HCT116 (cell line): ENCODE measurements at regions not wholly inside any gene's neighbourhood (a gene's known extent, or its start where the extent isn't known, plus 50 kb on each side); places are given as distances from the start of the nearest gene placed in this dataset.

Experiments used
- ATAC-seq: fragments of 200-7000 bp; cut with Tn5 transposase; 2 replicates; pipeline ENCODE4 v1.9.1; 2020; ENCODE audit warnings: mild to moderate bottlenecking, moderate library complexity
- BruUV-seq: library from RNA; stranded (reverse); fragments of 400-500 nt; replicated peaks from 2 replicates; lab custom pipeline; 2021; lab: Mats Ljungman, UMichigan
- CTCF ChIA-PET: fragments of 300-600 bp; sonication (Branson Sonifier 250); formaldehyde crosslinking; loops from one replicate; lab custom pipeline; 2021; ENCODE audit warnings: antibody characterized with exemption; lab: Charles Lee
- POLR2A ChIA-PET: fragments of 300-600, 350-600 bp; sonication (Branson Sonifier 250); formaldehyde crosslinking; loops from one replicate; lab custom pipeline; 2021; ENCODE audit warnings: antibody characterized with exemption; lab: Charles Lee
- RAD21 ChIA-PET, 2 experiments: fragments of 300-600 bp; sonication (Branson Sonifier 250); formaldehyde crosslinking; loops; one replicate each; lab custom pipeline; 2023; ENCODE audit warnings: low total read pairs in 2 of 2; ENCODE audit not compliant: uncharacterized antibody in 2 of 2, unreplicated experiment in 2 of 2, low non-redundant PET in 1 of 2; lab: Charles Lee
- DNase-seq: peaks from one replicate; pipeline ENCODE4 v3.0.0-alpha.2; 2010; ENCODE audit warnings: low read depth, low spot score
- H2AFZ ChIP-seq: fragments of 200-600 bp; shearing (Covaris generic), sonication (generic); 2 replicates; pipeline ENCODE4 v1.6.1; 2017; ENCODE audit warnings: low read depth, mixed run types, mixed read lengths, antibody characterized with exemption, low read length; ENCODE audit not compliant: poor library complexity, severe bottlenecking
- H3K27ac ChIP-seq: 2 replicates; pipeline ENCODE4 v1.5.1; 2012; ENCODE audit warnings: low read depth, low read length
- H3K27me3 ChIP-seq: fragments of 200-600 bp; sonication (generic); 2 replicates; pipeline ENCODE4 v1.6.1; 2016; ENCODE audit warnings: mixed run types, low read length, mixed read lengths; ENCODE audit not compliant: insufficient read depth
- H3K36me3 ChIP-seq, 2 experiments: fragments of 200-500 bp in 1 of 2; fragments of 200-600 bp in 1 of 2; sonication (Bioruptor generic) in 1 of 2; sonication (generic) in 1 of 2; 2 replicates each; pipeline versions ENCODE4 v1.5.1 to v1.6.1; 2014 to 2016; ENCODE audit warnings: low read length in 2 of 2, inconsistent platforms in 1 of 2, mixed read lengths in 1 of 2, mixed run types in 1 of 2; ENCODE audit not compliant: insufficient read depth in 2 of 2, control insufficient read depth in 1 of 2
- H3K4me1 ChIP-seq, 2 experiments: fragments of 200-600 bp in 1 of 2; sonication (generic) in 1 of 2; 2 replicates each; pipeline versions ENCODE4 v1.5.1 to v1.6.1; 2012 to 2017; ENCODE audit warnings: low read length in 2 of 2, inconsistent platforms in 1 of 2, mild to moderate bottlenecking in 1 of 2, mixed read lengths in 1 of 2, mixed run types in 1 of 2, moderate library complexity in 1 of 2; ENCODE audit not compliant: insufficient read depth in 2 of 2, control insufficient read depth in 1 of 2
- H3K4me2 ChIP-seq: fragments of 200-600 bp; sonication (generic); 2 replicates; pipeline ENCODE4 v1.6.1; 2017; ENCODE audit warnings: mixed run types, low read length, mixed read lengths
- H3K4me3 ChIP-seq, 2 experiments: fragments of 200-600 bp in 1 of 2; sonication (generic) in 1 of 2; replicated peaks in 1 of 2; 2 replicates each; pipeline ENCODE4 v1.5.1; 2011 to 2016; ENCODE audit warnings: low read length in 2 of 2, control low read depth in 1 of 2, low read depth in 1 of 2, mild to moderate bottlenecking in 1 of 2, mixed read lengths in 1 of 2, mixed run types in 1 of 2
- H3K79me2 ChIP-seq: fragments of 200-600 bp; sonication (generic); 2 replicates; pipeline ENCODE4 v1.6.1; 2017; ENCODE audit warnings: mild to moderate bottlenecking, mixed run types, low read length, moderate library complexity, mixed read lengths; ENCODE audit not compliant: insufficient read depth
- H3K9ac ChIP-seq: fragments of 200-600 bp; sonication (generic); 2 replicates; pipeline ENCODE4 v1.6.1; 2016; ENCODE audit warnings: low read length, mixed read lengths
- H3K9me2 ChIP-seq: fragments of 200-600 bp; sonication (generic), shearing (Covaris generic); 2 replicates; pipeline ENCODE4 v1.6.1; 2017; ENCODE audit warnings: mixed run types, mild to moderate bottlenecking, moderate library complexity; ENCODE audit not compliant: insufficient read depth
- H3K9me3 ChIP-seq, 2 experiments: fragments of 200-500 bp in 1 of 2; fragments of 200-600 bp in 1 of 2; sonication (Bioruptor generic) in 1 of 2; sonication (generic) in 1 of 2; 2 replicates each; pipeline ENCODE4 v1.6.1; 2014 to 2017; ENCODE audit warnings: low read length in 2 of 2, mixed read lengths in 2 of 2, inconsistent platforms in 1 of 2, low read depth in 1 of 2, mild to moderate bottlenecking in 1 of 2, mixed run types in 1 of 2, moderate library complexity in 1 of 2; ENCODE audit not compliant: control insufficient read depth in 1 of 2, insufficient read depth in 1 of 2
- H4K20me1 ChIP-seq: fragments of 200-600 bp; sonication (generic), shearing (Covaris generic); 2 replicates; pipeline ENCODE4 v1.6.1; 2017; ENCODE audit warnings: mixed run types, mild to moderate bottlenecking, moderate library complexity; ENCODE audit not compliant: insufficient read depth
- ATF3 ChIP-seq: IDR thresholded peaks from 2 replicates; pipeline ENCODE4 v1.6.1; 2012
- CTCF ChIP-seq, 3 experiments: fragments of 200-600 bp in 1 of 3; sonication (generic) in 1 of 3; IDR thresholded peaks in 2 of 3; conservative IDR thresholded peaks in 1 of 3; 2 replicates each; pipeline ENCODE4 v1.5.1; 2012 to 2017; ENCODE audit warnings: low read depth in 2 of 3, low read length in 2 of 3, antibody characterized with exemption in 1 of 3, borderline replicate concordance in 1 of 3, control low read depth in 1 of 3, mild to moderate bottlenecking in 1 of 3, mixed read lengths in 1 of 3, mixed run types in 1 of 3, moderate library complexity in 1 of 3; ENCODE audit not compliant: insufficient read depth in 1 of 3
- EGR1 ChIP-seq: IDR thresholded peaks from 2 replicates; pipeline ENCODE4 v1.6.1; 2012; ENCODE audit warnings: low read depth
- ELF1 ChIP-seq: IDR thresholded peaks from 2 replicates; pipeline ENCODE4 v1.6.1; 2012; ENCODE audit warnings: low read depth, borderline replicate concordance
- FOSL1 ChIP-seq: IDR thresholded peaks from 2 replicates; pipeline ENCODE4 v1.6.1; 2012; ENCODE audit warnings: low read depth
- JUND ChIP-seq: IDR thresholded peaks from 2 replicates; pipeline ENCODE4 v1.6.1; 2012
- POLR2AphosphoS5 ChIP-seq: IDR thresholded peaks from 2 replicates; pipeline ENCODE4 v1.6.1; 2011; ENCODE audit warnings: mild to moderate bottlenecking, low read depth, low read length, moderate library complexity
- RAD21 ChIP-seq: IDR thresholded peaks from 2 replicates; pipeline ENCODE4 v1.6.1; 2012; ENCODE audit warnings: low read depth, mild to moderate bottlenecking
- SRF ChIP-seq: IDR thresholded peaks from 2 replicates; pipeline ENCODE4 v1.6.1; 2012; ENCODE audit warnings: low read depth
- TCF7L2 ChIP-seq: IDR thresholded peaks from 2 replicates; pipeline ENCODE4 v1.7.0; 2011; ENCODE audit warnings: borderline replicate concordance, inconsistent platforms; ENCODE audit not compliant: insufficient read depth, insufficient read length; ENCODE audit errors: extremely low read depth
- YY1 ChIP-seq: IDR thresholded peaks from 2 replicates; pipeline ENCODE4 v1.6.1; 2011; ENCODE audit warnings: low read length, low read depth, moderate library complexity, mild to moderate bottlenecking; ENCODE audit not compliant: insufficient replicate concordance; ENCODE audit errors: extremely low read depth
- ZBTB33 ChIP-seq: IDR thresholded peaks from 2 replicates; pipeline ENCODE4 v1.6.1; 2011; ENCODE audit warnings: mild to moderate bottlenecking, low read length, moderate library complexity; ENCODE audit not compliant: insufficient replicate concordance; ENCODE audit errors: extremely low read depth
- intact Hi-C: fragments of 100-400 bp; cut with micrococcal nuclease; formaldehyde crosslinking; loops from 2 replicates; pipeline ENCODE4 v1.10.0; 2022

- no peaks in the 10 kb centered on the region for H3K27me3 ChIP-seq
- no peaks in the 10 kb centered on the region for H3K36me3 ChIP-seq
- no peak for DNase-seq
- no peak for TF ChIP-seq YY1
- TF ChIP-seq RAD21: no peak
- TF ChIP-seq FOSL1: no peak
- no peak for TF ChIP-seq ELF1
- TF ChIP-seq, all 23 proteins: peak for 0
- Histone ChIP-seq H3K4me1 (no peaks in the 10 kb centered on the region), H3K9me3 (no peaks in the 10 kb centered on the region), H4K20me1 (no peaks in the 10 kb centered on the region), H3K4me2 (no peak overlapping the region), H3K9ac (no peak overlapping the region), H3K9me2 (no peaks in the 10 kb centered on the region), H3K27ac (no peak overlapping the region), H3K79me2 (no peaks in the 10 kb centered on the region), H2AFZ (no peak overlapping the region), H3K4me3 (no peak overlapping the region)
- CTCF ChIA-PET: no interaction called here
- BruUV-seq: no TSS peak
- POLR2A ChIA-PET: no interaction called here
- no peak for ATAC-seq
- intact Hi-C loops: no loop called here
- RAD21 ChIA-PET: no interaction called here
Measured at GRCh38 chr12:88371416-88372183, 208.7 kb downstream of the KITLG start.

GRCh38 chr12:88375306-88376305, 204.7 kb downstream of the KITLG start:
- H3K4me3 ChIP-seq: no peak overlapping the region
- no peaks in the 10 kb centered on the region for H3K9me3 ChIP-seq
- H3K27ac ChIP-seq: no peak overlapping the region
- H3K9me2 ChIP-seq: no peaks in the 10 kb centered on the region
- intact Hi-C loops: no loop called here
- no peak overlapping the region for H2AFZ ChIP-seq
- no peaks in the 10 kb centered on the region for H3K36me3 ChIP-seq
- no peak for ATAC-seq
- no peaks in the 10 kb centered on the region for H3K4me1 ChIP-seq
- no peak overlapping the region for H3K4me2 ChIP-seq
- POLR2A ChIA-PET: no interaction called here
- CTCF ChIA-PET: interaction anchor here (1.1 kb wide), 1 partner anchor 18 kb away, joined by 3 read pairs; no protein-coding TSS in a partner anchor
- H3K27me3 ChIP-seq: no peaks in the 10 kb centered on the region
- no peaks in the 10 kb centered on the region for H4K20me1 ChIP-seq
- no peak overlapping the region for H3K9ac ChIP-seq
- RAD21 ChIA-PET: interaction anchor here in 1 of 2 experiments (0.7 kb wide), 1 partner anchor 618 kb away, joined by 3 read pairs; no protein-coding TSS in a partner anchor
- DNase-seq: no peak
- no TSS peak for BruUV-seq
- no peaks in the 10 kb centered on the region for H3K79me2 ChIP-seq
- TF ChIP-seq JUND (no peak), POLR2AphosphoS5 (no peak), CTCF (IDR thresholded peaks at IDR 0.05 in 2 of 3, conservative IDR thresholded peaks at IDR 0.05 in 1 of 3; ENCODE audit: borderline replicate concordance in 1 of 3, insufficient read depth in 1 of 3, low read depth in 2 of 3, low read length in 2 of 3) (no peak), ATF3 (no peak), EGR1 (no peak), TCF7L2 (no peak), RAD21 (no peak), SRF (no peak), ZBTB33 (no peak), YY1 (no peak)
